GM21737 (cell line): ENCODE measurements at regions not wholly inside any gene's neighbourhood (a gene's known extent, or its start where the extent isn't known, plus 50 kb on each side); places are given as distances from the start of the nearest gene placed in this dataset.

Experiments
- ATAC-seq: cut with Tn5 transposase; IDR thresholded peaks from one replicate; pipeline ENCODE4 v1.9.1; 2021; ENCODE audit warnings: mild to moderate bottlenecking, moderate library complexity; ENCODE audit not compliant: unreplicated experiment

DNA sequence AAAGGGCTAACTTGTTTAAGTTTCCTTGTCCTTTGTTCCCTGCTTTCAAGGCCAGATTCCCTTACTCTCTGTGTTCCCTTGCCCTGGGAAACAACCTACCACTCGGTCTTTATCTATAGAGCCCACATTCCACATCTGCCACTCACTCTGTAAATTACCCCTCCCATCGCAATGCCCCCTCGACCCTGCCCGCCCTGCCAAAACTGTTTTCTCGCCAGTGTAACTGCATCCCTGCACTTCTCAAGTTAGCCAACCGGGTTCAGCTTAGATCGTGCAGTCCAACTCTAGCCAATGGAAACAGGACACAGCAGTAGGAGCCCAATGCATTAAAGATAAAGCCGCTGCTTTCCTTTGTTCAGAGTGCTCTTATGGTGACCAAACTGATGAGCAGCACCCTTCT is 263.6 kb downstream of the TBL1XR1 start:
- ATAC-seq = no peak

DNA sequence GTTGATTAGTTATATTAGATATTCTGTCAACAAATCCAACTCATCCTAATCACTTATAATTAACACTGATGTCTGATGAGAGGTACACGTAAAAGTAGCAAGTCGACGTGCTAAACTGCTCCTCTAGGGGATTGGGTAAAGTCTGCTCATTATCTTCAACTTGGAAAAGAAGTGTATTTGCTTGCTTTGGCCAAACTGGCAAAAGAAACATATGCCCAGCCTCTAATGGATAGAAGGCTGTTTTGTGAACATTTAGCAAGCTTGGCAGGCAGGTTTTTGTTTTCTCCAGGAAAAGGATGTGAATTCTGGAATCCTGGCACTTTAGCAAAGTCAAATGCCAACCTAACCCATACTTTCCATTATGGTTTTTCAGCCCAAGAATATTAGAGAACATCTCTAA is 264.8 kb downstream of the TBL1XR1 start:
- no peak for ATAC-seq

DNA sequence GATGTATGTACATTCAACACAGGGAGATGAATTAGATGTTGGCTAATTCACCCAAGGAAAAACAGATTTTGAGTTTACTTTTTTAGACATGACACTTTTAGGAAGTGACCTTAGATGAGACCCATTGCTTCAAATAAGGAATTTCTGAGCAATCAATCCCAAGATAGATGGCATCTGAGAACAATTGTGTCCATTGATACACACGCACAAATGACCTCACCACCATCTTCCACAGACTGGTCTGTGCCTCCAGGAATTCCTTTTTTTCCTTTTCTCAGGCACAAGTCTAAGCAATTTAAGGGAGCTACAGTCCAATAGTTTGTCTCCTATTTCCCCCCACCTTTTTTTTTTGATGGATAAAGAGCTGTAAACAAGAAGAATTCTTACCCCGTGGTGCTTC is 265.3 kb downstream of the TBL1XR1 start:
- ATAC-seq = no peak

DNA sequence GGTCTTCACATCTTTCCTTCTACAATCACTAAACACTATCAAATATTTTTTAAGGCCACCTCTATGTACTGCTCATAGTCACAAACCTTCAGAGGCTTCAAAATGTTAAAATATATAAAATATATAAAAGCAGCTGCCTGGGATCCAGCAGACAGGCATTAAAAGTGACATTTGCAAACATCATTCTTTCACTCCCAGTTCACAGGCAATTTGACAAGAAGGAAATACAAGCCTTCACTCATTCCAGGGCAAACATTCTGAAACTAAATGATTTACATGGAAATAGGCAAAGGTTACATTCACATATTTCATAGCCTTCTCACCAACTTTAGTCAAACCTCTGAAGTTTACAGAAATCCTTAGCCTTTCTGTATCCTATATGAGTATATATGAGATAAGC is 266.3 kb downstream of the TBL1XR1 start:
- no peak for ATAC-seq

DNA sequence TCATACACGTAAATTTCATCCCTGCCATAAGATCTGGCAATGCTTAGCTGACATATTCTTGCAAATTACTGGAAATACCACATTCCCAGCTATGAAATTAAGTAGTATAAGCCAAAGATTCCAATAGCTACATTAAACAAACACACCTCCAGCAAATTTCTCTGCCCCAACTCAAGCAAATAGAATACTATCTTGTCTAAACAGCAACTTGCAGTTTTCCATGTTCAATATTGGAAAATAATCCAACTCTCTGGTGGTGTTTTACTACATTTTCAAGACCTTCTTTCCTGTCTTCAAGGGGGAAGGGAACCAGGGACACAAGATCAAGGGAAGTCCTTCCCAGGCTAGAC is 268.7 kb downstream of the TBL1XR1 start:
- ATAC-seq = no peak

GRCh38 chr3:176927706-176928581 is 269.3 kb downstream of the TBL1XR1 start:
- no peak for ATAC-seq

- no peak for ATAC-seq
These were observed 270.0 kb downstream of the TBL1XR1 start for GRCh38 chr3:176927280-176927679.

DNA sequence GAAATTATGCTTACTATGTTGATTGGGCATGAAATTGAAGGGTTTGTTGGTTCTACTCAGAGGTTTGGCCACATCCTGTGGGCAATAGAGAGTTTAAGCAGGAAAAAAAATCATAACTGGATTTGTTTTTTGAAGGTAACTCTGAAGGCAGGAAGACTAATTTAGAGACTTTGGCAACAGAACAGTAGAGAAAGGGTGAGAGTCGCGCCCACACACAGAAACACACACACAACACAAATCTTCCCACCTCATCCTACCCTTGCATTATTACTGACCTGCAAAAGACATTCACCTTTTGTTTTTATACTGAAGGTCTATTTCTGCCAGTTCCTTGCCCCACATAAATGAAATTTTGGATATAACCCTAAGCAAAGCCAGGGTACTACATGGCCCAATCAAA is 270.6 kb downstream of the TBL1XR1 start:
- ATAC-seq = no peak

DNA sequence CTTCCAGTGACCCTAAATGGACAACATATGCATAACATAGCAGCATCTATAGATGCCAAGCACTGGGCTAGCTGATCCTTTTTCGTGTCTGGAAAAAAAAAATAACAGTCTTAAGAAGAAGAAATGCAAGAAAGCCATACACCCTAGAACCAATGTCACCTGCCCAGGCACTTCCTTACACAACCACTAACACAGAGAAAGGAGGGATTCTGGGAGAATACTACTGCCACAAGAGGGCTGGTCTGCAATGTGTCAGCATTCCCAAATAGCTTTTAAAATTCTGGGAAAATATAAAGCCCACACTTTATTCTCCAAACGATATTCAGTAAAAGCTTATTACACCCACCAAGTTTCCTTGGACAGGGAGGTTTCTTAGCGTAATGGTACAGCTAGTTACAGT is 271.2 kb downstream of the TBL1XR1 start:
- no peak for ATAC-seq

DNA sequence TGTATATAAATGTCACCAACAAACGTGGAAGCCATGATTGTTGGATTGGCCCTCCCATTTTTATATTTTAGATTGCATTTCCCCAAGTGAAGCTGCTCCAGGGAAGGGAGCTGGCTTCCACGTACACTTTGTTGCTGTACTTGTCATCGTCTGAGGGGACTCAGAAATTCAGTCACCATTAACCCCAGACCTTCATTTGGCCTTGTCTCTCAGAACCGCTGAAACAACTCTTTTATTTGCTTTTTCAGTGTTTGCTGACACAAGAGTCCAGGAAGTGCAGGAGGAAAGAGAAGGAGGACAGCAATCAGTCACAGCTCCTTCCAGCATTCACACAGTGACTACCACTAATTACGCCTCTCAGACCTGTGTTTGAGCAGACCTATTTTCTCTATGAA is 276.5 kb downstream of the TBL1XR1 start:
- ATAC-seq = no peak

DNA sequence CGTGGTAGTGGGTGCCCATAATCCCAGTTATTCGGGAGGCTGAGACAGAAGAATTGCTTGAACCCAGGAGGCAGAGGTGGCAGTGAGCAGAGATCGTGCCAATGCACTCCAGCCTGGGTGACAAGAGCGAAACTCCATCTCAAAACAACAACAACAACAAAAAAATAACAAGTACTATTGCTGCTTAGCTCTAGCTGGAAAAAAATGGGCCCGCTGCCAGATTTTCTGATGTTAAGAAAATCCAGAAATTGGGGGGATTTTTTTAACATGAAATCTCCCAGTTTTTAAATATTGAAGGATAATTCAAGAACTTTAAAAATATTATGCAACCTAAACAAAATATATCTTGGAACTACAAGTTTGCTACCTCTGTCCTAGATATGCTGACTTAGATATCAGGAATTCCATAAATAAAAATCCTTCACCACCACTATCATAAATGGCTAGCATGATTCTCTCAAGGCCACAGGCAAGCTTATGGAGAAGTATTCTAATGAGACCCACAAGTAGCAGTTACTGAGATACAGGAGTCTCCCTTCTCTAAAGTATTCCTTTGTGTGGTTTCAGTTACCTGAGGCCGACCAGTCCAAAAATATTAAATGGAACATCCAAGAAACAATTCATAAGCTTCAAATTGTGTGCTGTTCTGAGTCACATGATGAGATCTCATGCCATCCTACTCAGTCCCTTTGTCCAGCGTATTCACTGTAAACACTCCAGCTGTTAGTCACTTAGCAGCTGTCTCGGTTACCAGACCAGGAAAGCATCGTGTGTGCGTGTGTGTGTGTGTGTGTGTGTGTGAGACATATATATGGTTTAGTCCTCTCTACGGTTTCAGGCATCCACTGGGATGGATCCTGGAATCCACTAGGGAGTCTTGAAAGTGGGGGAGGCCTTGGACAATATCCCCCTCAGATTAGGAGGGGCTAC is 277.2 kb downstream of the TBL1XR1 start:
- ATAC-seq = no peak

DNA sequence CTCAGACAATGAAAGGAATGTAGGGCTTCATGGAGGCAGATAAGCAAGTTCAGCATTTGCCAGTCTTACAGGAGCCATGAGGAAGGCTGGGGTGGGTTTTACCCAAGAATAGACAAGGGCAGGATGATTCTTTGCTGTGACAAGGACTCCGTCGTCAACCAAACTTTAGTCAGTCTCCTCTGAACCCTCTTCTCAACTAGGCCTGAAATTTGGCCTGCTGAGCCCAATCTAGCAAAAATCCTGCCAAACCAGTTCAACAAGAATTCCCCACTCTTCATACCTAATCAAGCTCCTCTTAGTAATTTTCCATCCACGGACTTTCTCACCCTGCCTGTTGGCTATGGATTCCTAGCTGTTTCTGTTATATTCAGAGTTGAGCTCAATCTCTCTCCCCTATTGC is 280.5 kb downstream of the TBL1XR1 start:
- no peak for ATAC-seq

DNA sequence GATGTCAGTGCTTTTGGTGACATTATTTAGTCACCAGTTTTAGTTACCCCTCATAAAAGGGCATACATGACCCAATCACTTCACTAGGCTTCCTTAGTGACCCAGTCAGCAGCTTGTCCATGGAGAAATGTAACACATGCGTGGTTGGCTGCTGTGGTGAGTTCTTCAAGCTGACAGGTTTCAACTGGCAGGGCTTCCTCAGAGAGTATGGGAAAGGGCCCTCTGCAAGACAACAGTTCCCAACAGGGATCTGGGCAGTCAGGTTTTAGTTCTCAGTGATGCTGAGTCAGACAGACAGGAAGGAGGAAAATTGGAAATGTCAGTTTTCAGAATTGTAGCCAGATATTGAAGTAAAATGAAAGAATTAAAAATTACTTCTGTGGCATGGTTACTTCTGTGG is 282.5 kb downstream of the TBL1XR1 start:
- ATAC-seq = no peak

GRCh38 chr3:176911579-176911978 is 285.7 kb downstream of the TBL1XR1 start:
- no peak for ATAC-seq

- ATAC-seq = no peak
These were observed 288.2 kb downstream of the TBL1XR1 start for GRCh38 chr3:176909044-176909443.

DNA sequence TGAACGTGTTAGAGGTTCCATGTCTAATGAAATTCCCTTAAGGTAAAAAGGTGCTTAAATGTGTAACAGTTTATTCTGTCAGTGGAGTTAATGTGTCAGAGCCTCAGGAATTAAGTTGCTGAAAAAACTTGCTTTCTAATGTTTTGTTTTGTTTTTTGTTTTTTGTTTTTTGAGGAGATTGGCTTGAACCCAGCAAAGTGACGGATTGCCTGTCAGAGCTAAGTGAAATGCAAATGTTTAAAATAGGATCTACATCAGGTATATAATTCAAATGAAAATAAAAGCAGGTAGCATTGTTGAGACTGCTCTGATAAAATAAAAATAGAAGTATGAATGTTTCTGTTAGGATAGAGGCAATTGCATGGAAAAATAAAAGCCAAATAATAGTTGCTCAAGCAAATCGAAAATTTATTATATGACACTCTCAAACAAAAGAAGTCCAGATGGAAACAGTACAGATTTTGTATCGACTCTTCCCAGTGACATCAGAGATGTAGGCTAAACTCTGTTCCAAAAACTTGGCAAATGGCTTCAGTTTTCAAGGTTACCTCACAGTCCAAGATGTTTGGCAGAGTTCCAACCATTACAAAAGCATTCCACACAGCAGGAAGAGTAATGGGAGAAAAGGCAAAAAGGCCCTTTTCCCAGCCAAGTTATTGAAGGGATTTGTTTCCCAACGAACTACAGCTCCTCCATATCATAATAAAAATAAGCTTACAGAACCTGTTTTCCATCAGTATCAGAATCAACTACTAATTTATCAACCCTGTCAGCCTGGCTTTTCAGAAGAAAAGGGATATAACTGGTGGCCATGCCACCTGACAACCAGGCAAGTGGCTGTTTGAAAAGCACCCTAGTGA is 291.0 kb downstream of the TBL1XR1 start:
- ATAC-seq = no peak

DNA sequence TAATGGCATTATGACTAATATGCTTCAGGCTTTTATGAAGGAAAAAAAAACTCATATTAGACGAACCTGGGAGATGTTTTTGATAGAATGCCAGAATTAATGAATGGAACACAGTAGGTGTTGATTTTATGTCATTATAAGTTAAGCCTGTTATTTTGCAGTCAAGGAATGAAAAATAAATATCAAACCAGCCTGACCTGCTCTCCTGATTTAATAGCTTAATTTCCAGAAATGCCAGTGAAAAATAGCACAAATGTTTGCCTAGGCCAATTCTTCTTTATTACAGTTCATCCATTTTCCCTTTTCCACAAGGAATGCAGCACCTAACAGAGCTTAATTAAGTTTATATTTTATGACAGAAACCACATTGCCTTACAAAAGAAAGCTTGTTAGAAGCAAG is 292.0 kb downstream of the TBL1XR1 start:
- ATAC-seq = no peak

- ATAC-seq = no peak
These were observed 292.8 kb downstream of the TBL1XR1 start for GRCh38 chr3:176904506-176904905.

DNA sequence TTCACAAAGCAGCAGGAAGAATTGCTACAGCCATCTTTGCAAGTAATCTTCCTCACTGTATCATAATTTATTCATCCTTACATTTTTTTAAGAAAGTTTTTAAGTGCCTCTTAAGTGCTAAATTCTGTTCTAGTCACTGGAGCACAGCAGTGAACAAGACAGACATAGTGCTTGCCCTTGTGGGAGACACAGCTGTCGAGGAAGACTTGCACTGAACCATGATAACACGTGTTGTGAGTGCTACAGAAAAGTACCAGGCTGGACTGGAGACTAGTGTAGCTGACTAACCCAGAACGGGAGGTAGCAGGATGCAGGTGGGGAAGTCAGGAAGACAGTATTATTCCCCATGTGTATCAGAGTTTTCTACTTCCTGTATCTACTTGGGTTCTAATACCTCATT is 300.6 kb downstream of the TBL1XR1 start:
- no peak for ATAC-seq

DNA sequence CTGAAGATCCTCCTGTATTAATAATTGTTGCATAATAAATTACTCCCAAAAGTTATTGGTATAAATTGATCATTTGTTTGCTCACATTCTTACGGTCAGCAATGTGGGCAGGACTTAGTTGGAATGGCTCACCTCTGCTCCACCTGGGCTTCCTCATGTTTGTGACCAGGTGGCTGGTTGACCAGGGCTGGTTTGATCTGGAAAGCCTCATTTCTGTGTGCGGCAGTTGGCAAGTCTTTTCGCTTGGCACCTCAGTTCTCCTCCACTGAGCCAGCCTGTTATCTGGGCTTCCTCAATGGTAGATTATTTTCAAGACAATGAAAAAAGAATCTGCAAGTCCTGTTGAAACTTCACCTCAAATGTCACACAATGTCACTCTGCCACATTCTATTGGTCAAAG is 301.1 kb downstream of the TBL1XR1 start:
- no peak for ATAC-seq

- no peak for ATAC-seq
These were observed 317.6 kb downstream of the TBL1XR1 start for GRCh38 chr3:176879710-176880109.
